Tibial nerve (tissue), 4 donors: ENCODE measurements at regions not wholly inside any gene's neighbourhood (a gene's known extent, or its start where the extent isn't known, plus 50 kb on each side); places are given as distances from the start of the nearest gene placed in this dataset.

ENCODE experiments used
- DNase-seq, 2 donors: peaks; one replicate each; pipeline ENCODE4 v3.0.0-alpha.2; 2019; ENCODE audit warnings: low spot score in 2 of 2
- H3K27ac ChIP-seq, 4 donors: fragments of 200-600 bp; sonication (generic) in 3 of 4; one replicate each; pipeline ENCODE4 v1.5.1; 2017 to 2019; ENCODE audit warnings: mild to moderate bottlenecking in 1 of 4
- H3K27me3 ChIP-seq, 2 donors: fragments of 200-600 bp; sonication (generic) in 1 of 2; one replicate each; pipeline versions ENCODE4 v1.5.1 to v1.6.0; 2017 to 2019
- H3K36me3 ChIP-seq, 3 donors: fragments of 200-600 bp; sonication (generic); one replicate each; pipeline ENCODE4 v1.5.1; 2018 to 2019
- H3K4me1 ChIP-seq, 4 donors: fragments of 200-600 bp; sonication (generic) in 3 of 4; one replicate each; pipeline ENCODE4 v1.5.1; 2017 to 2019
- H3K4me3 ChIP-seq, 4 donors: fragments of 200-600 bp; sonication (generic) in 3 of 4; one replicate each; pipeline ENCODE4 v1.5.1; 2017 to 2019; ENCODE audit warnings: mild to moderate bottlenecking in 1 of 4, moderate library complexity in 1 of 4
- H3K9me3 ChIP-seq, 4 donors: fragments of 200-600 bp; sonication (generic) in 3 of 4; one replicate each; pipeline ENCODE4 v1.5.1; 2017 to 2019
- EP300 ChIP-seq, 2 donors: sonication (generic); formaldehyde crosslinking; IDR thresholded peaks; one replicate each; pipeline ENCODE4 v1.6.1; 2017; ENCODE audit warnings: antibody characterized with exemption in 2 of 2, mild to moderate bottlenecking in 1 of 2
- POLR2A ChIP-seq, 2 donors: fragments of 450-650 bp; IDR thresholded peaks; one replicate each; pipeline ENCODE4 v1.6.1; 2017; ENCODE audit warnings: antibody characterized with exemption in 2 of 2, mild to moderate bottlenecking in 2 of 2, moderate library complexity in 2 of 2
- WGBS, 2 donors: methylation state at CpG; one replicate each; pipeline ENCODE4 v1.1.5; 2018; 5-methylcytosine and 5-hydroxymethylcytosine counted together
- TF ChIP-seq, protein P1 (sequence below), 5 experiments: fragments of 200-600 bp in 3 of 5; fragments of 450-650 bp in 2 of 5; sonication (generic) in 3 of 5; IDR thresholded peaks; one replicate each; pipeline ENCODE4 v1.5.1; 2016 to 2019; ENCODE audit warnings: antibody characterized with exemption in 5 of 5, mild to moderate bottlenecking in 3 of 5, moderate library complexity in 2 of 5

DNA sequence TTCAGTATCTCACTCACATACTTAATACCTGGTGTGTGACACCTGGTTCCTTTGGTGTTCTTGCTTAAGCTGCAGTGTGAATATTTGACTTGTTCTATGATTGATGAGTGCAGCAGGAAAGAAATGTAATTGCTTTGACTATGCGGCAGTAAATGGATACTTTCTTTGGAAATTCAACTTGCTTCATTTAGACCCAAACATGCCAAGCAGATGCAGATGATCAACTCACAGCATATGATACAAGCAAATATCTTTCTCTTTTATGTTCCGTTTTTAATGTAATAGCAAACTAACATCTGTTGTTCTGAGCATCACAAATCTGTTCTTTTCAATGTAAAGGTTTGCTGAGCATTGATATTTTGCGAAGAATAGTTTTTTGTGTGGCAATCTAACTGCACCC lies 549.5 kb downstream of the C4orf33 start:
- 81 to 90% methylated on average over 3 of the region's 3 CpGs for WGBS, 2 donors
- no peaks in the 10 kb centered on the region for H3K36me3 ChIP-seq
- TF ChIP-seq, protein P1, sequence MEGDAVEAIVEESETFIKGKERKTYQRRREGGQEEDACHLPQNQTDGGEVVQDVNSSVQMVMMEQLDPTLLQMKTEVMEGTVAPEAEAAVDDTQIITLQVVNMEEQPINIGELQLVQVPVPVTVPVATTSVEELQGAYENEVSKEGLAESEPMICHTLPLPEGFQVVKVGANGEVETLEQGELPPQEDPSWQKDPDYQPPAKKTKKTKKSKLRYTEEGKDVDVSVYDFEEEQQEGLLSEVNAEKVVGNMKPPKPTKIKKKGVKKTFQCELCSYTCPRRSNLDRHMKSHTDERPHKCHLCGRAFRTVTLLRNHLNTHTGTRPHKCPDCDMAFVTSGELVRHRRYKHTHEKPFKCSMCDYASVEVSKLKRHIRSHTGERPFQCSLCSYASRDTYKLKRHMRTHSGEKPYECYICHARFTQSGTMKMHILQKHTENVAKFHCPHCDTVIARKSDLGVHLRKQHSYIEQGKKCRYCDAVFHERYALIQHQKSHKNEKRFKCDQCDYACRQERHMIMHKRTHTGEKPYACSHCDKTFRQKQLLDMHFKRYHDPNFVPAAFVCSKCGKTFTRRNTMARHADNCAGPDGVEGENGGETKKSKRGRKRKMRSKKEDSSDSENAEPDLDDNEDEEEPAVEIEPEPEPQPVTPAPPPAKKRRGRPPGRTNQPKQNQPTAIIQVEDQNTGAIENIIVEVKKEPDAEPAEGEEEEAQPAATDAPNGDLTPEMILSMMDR (IDR thresholded peaks at IDR 0.05): no peak
- no peak for TF ChIP-seq EP300 (IDR thresholded peaks at IDR 0.05)
- no peak for TF ChIP-seq POLR2A (IDR thresholded peaks at IDR 0.05)

DNA sequence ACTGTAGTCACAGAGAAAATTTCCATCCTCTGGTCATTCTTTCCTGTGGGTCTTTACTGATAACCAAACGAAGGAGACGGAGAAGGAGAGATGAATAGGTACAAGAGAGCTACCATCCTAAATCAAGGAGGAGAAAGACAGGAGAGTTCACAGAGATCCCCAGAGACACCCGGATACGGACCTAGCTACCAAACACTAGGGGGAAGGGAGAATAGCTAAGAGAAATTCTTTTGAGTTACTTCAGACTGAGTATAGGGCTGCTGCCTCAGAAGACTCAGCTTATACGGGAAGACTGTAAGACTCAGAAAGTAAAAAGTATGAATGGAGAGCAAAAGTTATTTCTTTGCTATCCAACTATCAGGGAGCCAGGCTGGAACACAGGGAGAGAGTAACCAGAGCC lies 572.1 kb downstream of the C4orf33 start:
- H3K27ac ChIP-seq: no peak overlapping the region
- no peaks in the 10 kb centered on the region for H3K27me3 ChIP-seq
- H3K9me3 ChIP-seq: no peaks in the 10 kb centered on the region
- no peaks in the 10 kb centered on the region for H3K36me3 ChIP-seq
- TF ChIP-seq POLR2A (IDR thresholded peaks at IDR 0.05): no peak
- TF ChIP-seq EP300 (IDR thresholded peaks at IDR 0.05): no peak
- TF ChIP-seq, protein P1 (IDR thresholded peaks at IDR 0.05): no peak
- WGBS, 2 donors: 65 to 77% methylated on average over 5 of the region's 5 CpGs
- H3K4me1 ChIP-seq: no peaks in the 10 kb centered on the region
- H3K4me3 ChIP-seq: no peak overlapping the region
- DNase-seq: no peak

More for the DNA sequence above, 549.5 kb downstream of the C4orf33 start:
- no peaks in the 10 kb centered on the region for H3K9me3 ChIP-seq
- no peak overlapping the region for H3K27ac ChIP-seq
- H3K27me3 ChIP-seq: no peaks in the 10 kb centered on the region
- DNase-seq: no peak
- H3K4me3 ChIP-seq: no peak overlapping the region
- no peaks in the 10 kb centered on the region for H3K4me1 ChIP-seq

DNA sequence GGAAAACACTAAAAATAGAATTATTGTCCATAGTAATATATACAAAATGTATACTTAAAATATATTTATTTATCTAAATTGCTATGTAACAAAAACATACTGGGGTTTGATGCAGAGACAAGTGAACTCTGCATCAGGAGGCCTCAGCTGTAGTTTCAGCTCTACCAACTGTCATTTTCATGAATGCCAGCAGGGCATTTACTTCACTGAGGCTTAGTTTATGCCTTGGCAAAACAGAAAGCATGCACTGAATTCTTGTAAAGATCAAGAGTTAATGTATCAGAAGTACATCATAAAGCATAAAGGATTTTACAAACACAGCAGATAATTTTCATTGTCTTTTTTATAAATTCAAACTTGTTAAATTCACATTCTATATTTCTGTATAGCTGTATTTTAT lies 577.0 kb downstream of the C4orf33 start:
- Histone ChIP-seq H3K4me3 (no peak overlapping the region), H3K9me3 (peaks cover 0 to 7% (median 0%) of the 10 kb centered on the region in 4 donors), H3K27ac (no peak overlapping the region), H3K27me3 (no peaks in the 10 kb centered on the region), H3K36me3 (no peaks in the 10 kb centered on the region), H3K4me1 (no peaks in the 10 kb centered on the region)
- DNase-seq: no peak
- TF ChIP-seq, protein P1 (IDR thresholded peaks at IDR 0.05): no peak
- TF ChIP-seq EP300 (IDR thresholded peaks at IDR 0.05) (no peak), POLR2A (IDR thresholded peaks at IDR 0.05) (no peak)

DNA sequence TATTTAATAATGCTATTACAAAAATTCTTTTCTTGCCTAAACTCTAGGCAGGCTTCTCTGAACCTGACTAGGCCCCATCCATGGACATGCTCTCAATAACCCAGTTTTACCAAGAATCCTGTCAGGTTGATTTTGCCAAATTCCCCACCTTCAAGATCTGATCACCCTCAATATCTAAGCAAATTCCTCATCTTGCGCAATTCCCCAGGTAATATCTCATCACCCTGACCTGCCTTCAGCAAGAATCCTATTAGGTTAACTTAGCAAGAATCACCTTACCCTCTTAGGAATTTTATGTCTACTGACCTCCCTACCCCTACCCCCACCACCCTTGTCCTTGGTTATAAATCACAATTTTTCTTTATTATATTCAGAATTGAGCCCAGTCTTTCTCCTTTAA lies 579.1 kb downstream of the C4orf33 start:
- WGBS, 2 donors: 92 to 97% methylated on average over 1 of the region's 1 CpG
- TF ChIP-seq, protein P1 (IDR thresholded peaks at IDR 0.05): no peak
- TF ChIP-seq EP300 (IDR thresholded peaks at IDR 0.05) (no peak), POLR2A (IDR thresholded peaks at IDR 0.05) (no peak)
- no peak overlapping the region for H3K27ac ChIP-seq

DNA sequence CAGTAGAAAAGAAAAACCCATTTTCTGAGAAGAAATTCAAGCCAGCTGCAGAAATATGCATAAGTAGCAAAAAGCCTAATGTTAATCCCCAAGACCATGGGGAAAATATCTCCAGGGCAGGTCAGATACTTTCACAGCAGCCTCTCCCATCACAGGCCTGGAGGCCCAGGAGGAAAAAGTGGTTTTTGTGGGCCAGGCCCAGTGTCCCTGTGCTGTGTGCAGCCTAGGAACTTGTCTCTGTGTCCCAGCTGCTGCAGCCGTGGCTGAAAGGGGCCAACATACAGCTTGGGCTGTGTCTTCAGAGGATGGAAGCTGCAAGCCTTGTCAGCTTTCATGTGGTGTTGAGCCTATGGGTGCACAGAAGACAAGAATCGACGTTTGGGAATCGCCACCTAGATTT lies 581.0 kb downstream of the C4orf33 start:
- Histone ChIP-seq H3K4me1 (no peaks in the 10 kb centered on the region), H3K9me3 (peaks cover 0 to 7% (median 0%) of the 10 kb centered on the region in 4 donors), H3K27ac (no peak overlapping the region), H3K36me3 (no peaks in the 10 kb centered on the region), H3K4me3 (no peak overlapping the region), H3K27me3 (no peaks in the 10 kb centered on the region)
- WGBS, 2 donors: 93 to 97% methylated on average over 4 of the region's 4 CpGs
- TF ChIP-seq, protein P1 (IDR thresholded peaks at IDR 0.05): no peak
- TF ChIP-seq POLR2A (IDR thresholded peaks at IDR 0.05) (no peak), EP300 (IDR thresholded peaks at IDR 0.05) (no peak)
- no peak for DNase-seq

More for the DNA sequence above, 579.1 kb downstream of the C4orf33 start:
- H3K27me3 ChIP-seq: no peaks in the 10 kb centered on the region
- H3K36me3 ChIP-seq: no peaks in the 10 kb centered on the region
- peaks cover 0 to 7% (median 0%) of the 10 kb centered on the region in 4 donors for H3K9me3 ChIP-seq
- no peak overlapping the region for H3K4me3 ChIP-seq
- no peaks in the 10 kb centered on the region for H3K4me1 ChIP-seq
- no peak for DNase-seq
